KMS-11 (cell line): ENCODE measurements at regions not wholly inside any gene's neighbourhood (a gene's known extent, or its start where the extent isn't known, plus 50 kb on each side); places are given as distances from the start of the nearest gene placed in this dataset.

Experiments
- H2AFZ ChIP-seq: fragments of 200-600 bp; sonication (generic); 2 replicates; pipeline ENCODE4 v1.6.1; 2016; ENCODE audit warnings: antibody characterized with exemption, mixed run types, low read depth
- H3K27ac ChIP-seq: fragments of 200-600 bp; sonication (generic); 2 replicates; pipeline ENCODE4 v1.6.1; 2016; ENCODE audit warnings: mild to moderate bottlenecking, mixed run types
- H3K27me3 ChIP-seq: fragments of 200-600 bp; sonication (generic); 2 replicates; pipeline ENCODE4 v1.6.1; 2017; ENCODE audit warnings: mild to moderate bottlenecking, low read depth, mixed run types, moderate library complexity; ENCODE audit not compliant: insufficient read depth
- H3K36me3 ChIP-seq: fragments of 200-600 bp; sonication (generic); 2 replicates; pipeline ENCODE4 v1.6.1; 2017; ENCODE audit warnings: mild to moderate bottlenecking, mixed run types; ENCODE audit not compliant: insufficient read depth
- H3K4me1 ChIP-seq: fragments of 200-600 bp; sonication (generic); 2 replicates; pipeline ENCODE4 v1.6.1; 2016; ENCODE audit warnings: mild to moderate bottlenecking, low read depth, mixed run types; ENCODE audit not compliant: poor library complexity, severe bottlenecking
- H3K4me2 ChIP-seq: fragments of 200-600 bp; sonication (generic); 2 replicates; pipeline ENCODE4 v1.7.0; 2016; ENCODE audit warnings: mild to moderate bottlenecking, mixed run types
- H3K4me3 ChIP-seq: fragments of 200-600 bp; sonication (generic); IDR thresholded peaks from 2 replicates; pipeline ENCODE4 v1.6.1; 2017; ENCODE audit warnings: low read depth, low read length, mixed read lengths; ENCODE audit not compliant: insufficient read depth
- H3K79me2 ChIP-seq: fragments of 200-600 bp; sonication (generic); 2 replicates; pipeline ENCODE4 v1.6.1; 2016; ENCODE audit warnings: low read depth, mixed run types; ENCODE audit not compliant: insufficient read depth
- H3K9ac ChIP-seq: fragments of 200-600 bp; sonication (generic); 2 replicates; pipeline ENCODE4 v1.6.1; 2016; ENCODE audit warnings: mild to moderate bottlenecking, mixed run types
- H4K20me1 ChIP-seq: fragments of 200-600 bp; sonication (generic); 2 replicates; pipeline ENCODE4 v1.6.1; 2016; ENCODE audit warnings: mild to moderate bottlenecking, mixed run types; ENCODE audit not compliant: insufficient read depth
- CTCF ChIP-seq: fragments of 200-600 bp; sonication (generic); conservative IDR thresholded peaks from 2 replicates; pipeline ENCODE4 v1.6.1; 2017; ENCODE audit warnings: low read depth, mild to moderate bottlenecking, antibody characterized with exemption, low read length, moderate library complexity, mixed read lengths

DNA sequence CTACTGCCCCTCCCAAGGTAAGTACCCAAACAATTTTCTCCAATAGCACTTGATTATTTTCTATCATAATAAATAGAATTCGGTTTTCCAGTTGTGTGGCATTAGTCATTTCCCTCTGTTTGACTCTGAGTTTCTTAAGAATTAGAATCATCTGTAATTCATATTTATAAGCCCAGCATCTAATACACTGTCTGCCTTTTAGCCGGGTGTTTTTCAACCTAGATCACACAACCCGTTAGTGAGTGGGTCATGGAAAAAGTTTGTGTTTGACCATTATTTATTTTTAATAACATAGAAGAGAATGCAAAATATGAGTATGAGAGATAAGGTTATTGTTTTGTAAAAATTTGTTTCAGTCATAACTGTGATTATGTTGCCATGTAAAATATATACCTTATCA, 701.6 kb downstream of the RFPL4B start:
- Histone ChIP-seq H3K79me2 (no peaks in the 10 kb centered on the region), H3K4me3 (no peak overlapping the region), H3K27ac (no peak overlapping the region), H3K9ac (no peak overlapping the region), H3K27me3 (no peaks in the 10 kb centered on the region), H3K4me1 (no peaks in the 10 kb centered on the region), H3K4me2 (no peak overlapping the region), H2AFZ (no peak overlapping the region), H4K20me1 (no peaks in the 10 kb centered on the region), H3K36me3 (no peaks in the 10 kb centered on the region)
- no peak for TF ChIP-seq CTCF

DNA sequence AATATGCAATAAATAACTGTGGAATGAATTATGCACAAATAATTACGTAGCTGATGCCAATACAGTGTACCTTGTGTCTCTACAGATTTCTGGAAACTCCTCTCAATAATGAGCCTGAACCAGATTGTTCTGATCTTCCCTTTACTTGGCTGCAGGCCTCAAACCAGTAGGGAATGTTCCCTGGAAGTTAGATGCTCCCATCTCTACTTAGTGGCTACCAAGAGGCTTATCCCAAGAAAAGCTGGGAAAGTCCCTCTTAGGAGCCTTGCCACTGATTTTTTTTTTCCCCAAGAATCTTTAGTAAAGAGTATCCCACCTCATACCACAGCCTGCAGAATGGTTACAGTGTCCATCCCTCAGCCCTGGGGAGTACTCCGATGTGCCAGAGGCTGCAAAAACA, 702.1 kb downstream of the RFPL4B start:
- Histone ChIP-seq H3K27ac (no peak overlapping the region), H3K4me3 (no peak overlapping the region), H3K4me2 (no peak overlapping the region), H2AFZ (no peak overlapping the region), H3K4me1 (no peaks in the 10 kb centered on the region), H3K36me3 (no peaks in the 10 kb centered on the region), H4K20me1 (no peaks in the 10 kb centered on the region), H3K27me3 (no peaks in the 10 kb centered on the region), H3K9ac (no peak overlapping the region), H3K79me2 (no peaks in the 10 kb centered on the region)
- no peak for TF ChIP-seq CTCF

DNA sequence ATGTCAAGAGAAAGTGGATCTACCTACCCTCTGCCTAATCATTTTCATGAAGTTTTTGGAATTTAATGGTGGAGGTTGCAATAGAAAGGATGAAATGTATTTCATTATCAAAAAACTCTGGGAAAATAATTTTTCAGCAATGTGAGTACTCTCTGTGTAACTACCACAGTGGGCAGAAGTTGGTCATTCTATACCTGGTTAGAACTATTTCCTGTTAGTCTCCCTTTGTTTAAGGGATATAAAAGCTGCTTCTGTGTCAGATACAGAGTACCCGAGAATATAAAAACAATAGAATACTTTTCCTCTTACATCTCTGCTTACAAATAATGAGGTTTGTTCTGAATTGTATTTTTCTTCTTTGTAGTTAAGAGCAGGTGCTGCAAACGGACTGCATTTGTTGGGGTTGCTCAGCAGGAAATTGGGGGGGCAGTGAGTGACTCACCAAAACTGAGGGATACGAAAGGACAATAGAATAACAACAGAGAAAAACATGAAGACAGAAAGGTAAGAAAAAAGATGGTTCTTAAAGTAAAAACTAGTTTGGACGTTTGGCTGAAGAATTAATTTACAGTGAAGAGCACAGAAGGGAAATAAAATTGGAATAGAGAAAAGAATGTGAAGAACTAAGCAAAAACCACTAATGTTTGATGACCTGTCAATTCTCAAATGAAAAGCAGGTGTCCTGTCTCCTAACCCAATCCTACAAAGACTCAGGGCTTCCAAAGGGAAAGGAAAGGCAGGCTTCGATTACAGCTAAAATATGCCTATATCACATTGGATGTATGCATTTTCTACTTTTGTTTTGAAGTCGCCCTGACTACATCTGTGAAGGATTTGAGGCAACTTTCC, 703.1 kb downstream of the RFPL4B start:
- no peak overlapping the region for H3K4me2 ChIP-seq
- no peak overlapping the region for H2AFZ ChIP-seq
- no peak overlapping the region for H3K27ac ChIP-seq

GRCh38 chr6:113050979-113051378, 703.8 kb downstream of the RFPL4B start:
- H3K36me3 ChIP-seq = no peaks in the 10 kb centered on the region
- no peak overlapping the region for H3K9ac ChIP-seq
- no peaks in the 10 kb centered on the region for H4K20me1 ChIP-seq
- no peak for TF ChIP-seq CTCF
- H3K4me1 ChIP-seq = no peaks in the 10 kb centered on the region
- no peaks in the 10 kb centered on the region for H3K27me3 ChIP-seq
- no peak overlapping the region for H3K4me3 ChIP-seq
- no peak overlapping the region for H2AFZ ChIP-seq
- no peaks in the 10 kb centered on the region for H3K79me2 ChIP-seq
- H3K4me2 ChIP-seq = no peak overlapping the region
- H3K27ac ChIP-seq = no peak overlapping the region

More for the DNA sequence above, 703.1 kb downstream of the RFPL4B start:
- no peaks in the 10 kb centered on the region for H3K36me3 ChIP-seq
- no peak overlapping the region for H3K9ac ChIP-seq
- H3K4me3 ChIP-seq = no peak overlapping the region
- no peaks in the 10 kb centered on the region for H3K79me2 ChIP-seq
- no peak for TF ChIP-seq CTCF
- H3K27me3 ChIP-seq = no peaks in the 10 kb centered on the region
- H4K20me1 ChIP-seq = no peaks in the 10 kb centered on the region
- no peaks in the 10 kb centered on the region for H3K4me1 ChIP-seq
